ENCODE measurements at regions not wholly inside any gene's neighbourhood (a gene's known extent, or its start where the extent isn't known, plus 50 kb on each side); places are given as distances from the start of the nearest gene placed in this dataset.

GRCh38 chr20:17809362-17810061 is 109.7 kb downstream of the BANF2 start:
- Histone ChIP-seq H3K36me3 (replicated peaks in 1 of 2; ENCODE audit: control extremely low read depth in 1 of 2, control insufficient read depth in 1 of 2, extremely low read depth in 1 of 2, insufficient read depth in 2 of 2, low read length in 1 of 2) (no peaks in the 10 kb centered on the region), H3K4me3 (ENCODE audit: control extremely low read depth in 1 of 5, extremely low read depth in 1 of 5, insufficient read depth in 1 of 5, low read depth in 2 of 5, low read length in 4 of 5) (no peak overlapping the region), H3K27me3 (replicated peaks in 1 of 4; ENCODE audit: control extremely low read depth in 1 of 4, control insufficient read depth in 3 of 4, insufficient read depth in 4 of 4, low read length in 3 of 4) (peaks cover 0 to 3% (median 0%) of the 10 kb centered on the region in 4 experiments), H4K20me1 (ENCODE audit: control insufficient read depth, insufficient read depth, low read length, poor library complexity, severe bottlenecking) (no peaks in the 10 kb centered on the region), H3K27ac (ENCODE audit: low read length in 2 of 2) (no peak overlapping the region), H3K4me1 (ENCODE audit: control insufficient read depth in 2 of 2, insufficient read depth in 2 of 2, low read length in 2 of 2) (peaks cover 13 to 16% of the 10 kb centered on the region in 2 donors), H3K9ac (ENCODE audit: low read length) (no peak overlapping the region), H2AFZ (ENCODE audit: insufficient read depth, low read depth, low read length, poor library complexity, severe bottlenecking) (no peak overlapping the region), H3K79me2 (ENCODE audit: control insufficient read depth, insufficient read depth, low read length) (no peaks in the 10 kb centered on the region), H3K9me3 (ENCODE audit: control extremely low read depth in 1 of 3, control insufficient read depth in 2 of 3, insufficient read depth in 1 of 3, low read length in 2 of 3) (no peaks in the 10 kb centered on the region), H3K4me2 (replicated peaks; ENCODE audit: low read depth, low read length, poor library complexity, severe bottlenecking) (no peak overlapping the region)
- CTCF ChIA-PET, result no interaction called here
- H3K27me3 Mint-ChIP-seq, result peaks cover 6% of the 10 kb centered on the region
- H3K4me3 Mint-ChIP-seq, result no peak overlapping the region
- DNase-seq, result no peak
- 94% methylated on average over 4 of the region's 8 CpGs for WGBS (ENCODE audit: insufficient coverage)
- no peak for ATAC-seq (ENCODE audit: low read depth)
- TF ChIP-seq EZH2 (IDR thresholded peaks at IDR 0.05; ENCODE audit: borderline replicate concordance, insufficient read depth, low read depth, low read length, poor library complexity, severe bottlenecking), result no peak
- TF ChIP-seq CTCF (IDR thresholded peaks at IDR 0.05), result no peak
- H3K4me1 Mint-ChIP-seq, result peaks cover 9% of the 10 kb centered on the region
- intact Hi-C loops (cut with micrococcal nuclease), result no loop called here
- POLR2A ChIA-PET, result no interaction called here
- no peak overlapping the region for H3K27ac Mint-ChIP-seq
- H3K9me3 Mint-ChIP-seq (ENCODE audit: insufficient read depth), result no peaks in the 10 kb centered on the region

GRCh38 chr20:17808782-17809181 is 109.0 kb downstream of the BANF2 start:
- H3K79me2 ChIP-seq (ENCODE audit: control insufficient read depth, insufficient read depth, low read length), result no peaks in the 10 kb centered on the region
- no peak overlapping the region for H3K27ac ChIP-seq (ENCODE audit: low read length in 2 of 2)
- H3K4me1 Mint-ChIP-seq, result peaks cover 9% of the 10 kb centered on the region
- CTCF ChIA-PET, result no interaction called here
- no peaks in the 10 kb centered on the region for H3K9me3 ChIP-seq (ENCODE audit: control extremely low read depth in 1 of 3, control insufficient read depth in 2 of 3, insufficient read depth in 1 of 3, low read length in 2 of 3)
- no peak overlapping the region for H3K27ac Mint-ChIP-seq
- H3K9ac ChIP-seq (ENCODE audit: low read length), result no peak overlapping the region
- H3K9me3 Mint-ChIP-seq (ENCODE audit: insufficient read depth), result no peaks in the 10 kb centered on the region
- no peak overlapping the region for H3K4me2 ChIP-seq (replicated peaks; ENCODE audit: low read depth, low read length, poor library complexity, severe bottlenecking)
- no peak overlapping the region for H2AFZ ChIP-seq (ENCODE audit: insufficient read depth, low read depth, low read length, poor library complexity, severe bottlenecking)
- no peak overlapping the region for H3K4me3 ChIP-seq (ENCODE audit: control extremely low read depth in 1 of 5, extremely low read depth in 1 of 5, insufficient read depth in 1 of 5, low read depth in 2 of 5, low read length in 4 of 5)
- H3K27me3 ChIP-seq (replicated peaks in 1 of 4; ENCODE audit: control extremely low read depth in 1 of 4, control insufficient read depth in 3 of 4, insufficient read depth in 4 of 4, low read length in 3 of 4), result peaks cover 0 to 3% (median 0%) of the 10 kb centered on the region in 4 experiments
- DNase-seq, result no peak
- H3K36me3 ChIP-seq (replicated peaks in 1 of 2; ENCODE audit: control extremely low read depth in 1 of 2, control insufficient read depth in 1 of 2, extremely low read depth in 1 of 2, insufficient read depth in 2 of 2, low read length in 1 of 2), result no peaks in the 10 kb centered on the region
- H3K27me3 Mint-ChIP-seq, result peaks cover 8% of the 10 kb centered on the region
- ATAC-seq (ENCODE audit: low read depth), result no peak
- WGBS (ENCODE audit: insufficient coverage), result 96% methylated on average over 3 of the region's 5 CpGs
- no peaks in the 10 kb centered on the region for H4K20me1 ChIP-seq (ENCODE audit: control insufficient read depth, insufficient read depth, low read length, poor library complexity, severe bottlenecking)
- intact Hi-C loops (cut with micrococcal nuclease), result no loop called here
- H3K4me1 ChIP-seq (ENCODE audit: control insufficient read depth in 2 of 2, insufficient read depth in 2 of 2, low read length in 2 of 2), result peaks cover 13 to 16% of the 10 kb centered on the region in 2 donors
- H3K4me3 Mint-ChIP-seq, result no peak overlapping the region
- POLR2A ChIA-PET, result no interaction called here
- no peak for TF ChIP-seq EZH2 (IDR thresholded peaks at IDR 0.05; ENCODE audit: borderline replicate concordance, insufficient read depth, low read depth, low read length, poor library complexity, severe bottlenecking)
- TF ChIP-seq CTCF (IDR thresholded peaks at IDR 0.05), result no peak
